M059J (cell line): ENCODE measurements at regions not wholly inside any gene's neighbourhood (a gene's known extent, or its start where the extent isn't known, plus 50 kb on each side); places are given as distances from the start of the nearest gene placed in this dataset.
A peak's percentile ranks its signal among the peaks of the same experiment; 100 is the strongest.

Source experiments
- DNase-seq: peaks from one replicate; pipeline ENCODE4 v3.0.0-alpha.2; 2012; ENCODE audit warnings: low read depth

DNA sequence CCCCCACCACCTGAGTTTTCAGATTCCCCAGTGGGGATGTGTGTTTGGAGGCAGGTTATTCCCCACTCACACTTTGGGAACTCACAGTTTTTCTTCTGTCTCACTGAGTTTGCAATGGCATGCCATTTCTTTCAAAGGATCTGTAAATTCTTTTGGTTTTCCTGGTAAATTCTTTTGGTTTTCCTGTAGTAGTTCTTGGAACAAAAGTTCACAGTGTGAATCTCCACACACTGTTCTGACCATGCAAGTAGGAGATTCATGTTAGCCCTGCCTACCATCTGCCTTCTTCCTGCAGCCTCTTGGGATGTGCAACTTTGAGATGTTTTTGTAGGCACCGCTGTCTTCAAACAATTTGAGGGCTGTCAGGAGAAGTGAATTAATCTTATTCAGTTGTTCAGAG is 165.6 kb upstream of the OGFRL1 start:
- DNase-seq, result peak; percentile 55

GRCh38 chr6:71124340-71124739 is 164.3 kb upstream of the OGFRL1 start:
- no peak for DNase-seq

DNA sequence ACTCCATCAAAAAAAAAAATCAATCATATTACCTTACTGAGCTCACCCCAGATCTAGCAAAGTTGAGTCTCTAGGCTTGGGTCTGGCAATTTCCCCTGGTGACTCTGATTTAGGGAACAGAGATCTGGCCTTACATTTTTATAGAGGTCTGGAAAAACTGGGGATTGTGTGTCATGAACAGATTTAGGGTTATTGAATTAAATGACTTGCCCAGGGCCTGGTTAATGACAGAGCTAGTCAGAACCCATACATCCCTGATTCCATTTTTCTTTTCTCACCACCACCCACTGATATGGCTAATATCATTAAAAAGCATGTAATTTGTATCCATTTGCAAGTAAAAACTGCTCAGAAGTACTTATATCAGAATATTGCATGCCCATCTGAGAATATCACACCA is 163.4 kb upstream of the OGFRL1 start:
- no peak for DNase-seq

DNA sequence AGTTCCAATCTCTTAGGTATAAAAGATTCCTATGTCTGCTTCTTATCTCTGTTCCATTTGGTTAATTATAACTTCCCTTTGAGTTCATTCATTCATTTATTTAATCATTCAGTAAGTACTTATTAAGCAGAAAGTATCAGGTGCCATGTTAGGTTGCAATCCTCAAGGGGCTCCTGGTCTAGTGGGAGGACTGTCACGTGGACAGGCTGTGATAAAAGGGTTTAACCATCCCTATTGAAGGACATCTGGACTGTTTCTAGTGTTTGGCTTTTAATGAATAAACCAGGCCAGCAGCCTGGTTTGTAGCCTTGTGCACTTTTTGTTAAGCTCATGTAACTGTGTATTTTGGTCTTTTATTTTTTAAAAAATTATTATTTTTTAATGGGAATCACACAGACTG is 162.1 kb upstream of the OGFRL1 start:
- DNase-seq, result no peak

- DNase-seq, result no peak
Observed at GRCh38 chr6:71127374-71127773, 161.2 kb upstream of the OGFRL1 start.

DNA sequence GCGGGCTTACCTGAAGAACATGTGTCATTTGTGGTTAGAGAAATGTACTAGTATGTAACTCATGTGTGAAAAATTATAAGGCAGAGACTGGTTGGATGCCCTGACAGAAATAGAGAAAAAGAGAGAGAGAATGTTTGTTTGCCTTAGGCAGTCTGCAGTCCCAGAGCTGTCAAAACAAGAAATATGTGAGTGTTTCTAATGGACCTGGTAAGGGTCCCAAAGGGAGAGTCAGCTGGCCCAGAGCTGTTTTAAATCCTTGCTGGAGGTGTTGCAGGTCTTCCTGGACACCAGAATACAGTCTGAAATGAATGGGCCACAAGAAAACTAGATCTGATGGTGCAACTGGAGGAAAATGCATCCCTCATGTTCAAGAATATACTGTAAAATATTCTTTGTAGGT is 158.3 kb upstream of the OGFRL1 start:
- DNase-seq, result no peak

DNA sequence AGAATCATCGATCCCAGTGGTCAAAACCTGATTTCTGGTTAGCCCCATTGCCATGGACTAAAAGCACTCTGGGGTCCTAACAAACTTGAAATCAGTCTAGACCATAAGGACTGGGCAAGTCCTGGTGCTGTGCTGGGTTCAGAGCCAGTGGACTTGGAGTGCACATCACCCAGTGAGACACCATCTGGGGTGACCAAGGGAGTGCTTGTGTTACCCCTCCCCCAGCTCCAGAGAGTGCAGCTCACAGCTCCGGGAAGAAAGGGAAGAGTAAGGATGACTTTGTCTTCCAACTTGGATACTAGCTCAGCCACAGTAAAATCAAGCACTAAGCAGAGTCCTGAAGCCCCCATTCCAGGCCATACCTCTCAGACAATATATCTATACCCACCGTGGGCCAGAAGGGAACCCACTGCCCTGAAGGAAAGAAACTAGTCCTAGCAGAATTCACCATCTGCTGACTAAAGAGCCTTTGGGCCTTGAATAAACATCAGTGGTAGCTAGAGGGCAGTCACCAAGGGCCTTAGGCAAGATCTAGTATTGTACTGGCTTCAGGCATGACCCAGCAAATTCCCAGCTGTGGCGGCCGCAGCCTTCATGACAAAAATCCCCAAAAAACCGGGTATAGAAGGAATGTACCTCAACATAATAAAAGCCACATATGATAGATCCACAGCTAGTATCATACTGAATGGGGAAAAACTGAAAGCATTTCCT is 153.5 kb upstream of the OGFRL1 start:
- peak; percentile 43 for DNase-seq

DNA sequence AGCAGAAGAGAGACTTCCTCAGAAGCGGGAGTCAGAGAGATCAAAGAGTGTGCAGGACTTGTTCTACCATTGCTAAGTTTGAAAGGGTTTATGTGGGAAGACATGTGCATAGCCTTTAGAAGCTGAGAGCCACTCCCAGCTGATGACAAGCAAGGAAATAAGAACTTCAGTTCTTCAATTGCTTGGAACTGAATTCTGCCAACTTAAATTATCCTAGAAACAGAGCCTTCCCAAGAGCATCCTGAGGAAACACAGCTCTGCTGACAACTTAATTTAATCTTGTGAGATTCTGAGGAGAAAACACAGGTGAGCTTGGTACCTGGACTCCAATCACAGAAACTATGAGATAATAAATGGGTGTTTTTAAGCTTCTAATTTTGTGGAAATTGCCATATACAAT is 150.6 kb upstream of the OGFRL1 start:
- no peak for DNase-seq

DNA sequence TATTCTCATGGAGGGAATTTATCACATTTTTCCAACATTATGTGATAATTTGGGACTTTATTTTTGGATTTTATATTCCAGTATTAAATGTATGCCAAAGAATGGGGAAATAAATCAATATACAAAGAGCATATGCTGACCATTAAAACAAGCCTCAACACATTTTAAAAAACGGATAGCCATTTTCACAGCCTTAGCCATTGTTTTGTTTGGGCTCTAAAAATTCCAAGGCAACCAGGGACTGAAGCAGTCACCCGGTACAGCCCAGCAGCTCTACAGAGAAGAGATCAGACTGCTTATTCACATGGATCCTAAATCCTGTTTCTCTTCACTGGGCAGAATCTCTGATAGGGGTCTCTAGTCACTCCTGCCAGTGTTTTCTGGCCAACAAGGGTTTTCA is 150.2 kb upstream of the OGFRL1 start:
- peak; percentile 75 for DNase-seq

DNA sequence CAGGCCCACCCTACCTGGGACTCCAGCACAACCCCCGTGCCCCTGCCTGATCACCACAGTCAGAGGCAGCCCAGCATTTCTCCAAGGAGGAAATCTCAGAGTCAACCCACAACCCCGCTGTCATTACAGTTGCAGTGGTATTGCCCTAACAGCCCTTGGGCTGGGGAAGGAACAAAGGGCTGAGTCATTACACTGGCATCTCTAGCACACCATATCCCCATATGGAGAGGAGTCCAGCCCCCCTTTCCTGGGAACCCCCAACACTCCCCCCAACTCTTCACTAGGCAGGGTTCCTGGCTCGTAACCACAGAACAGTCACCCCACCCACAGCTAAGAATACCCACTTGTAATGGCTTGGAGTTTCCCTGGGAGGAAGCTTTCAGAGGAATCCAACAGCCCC is 149.4 kb upstream of the OGFRL1 start:
- DNase-seq, result peak; percentile 95

GRCh38 chr6:71153755-71154325 is 134.8 kb upstream of the OGFRL1 start:
- DNase-seq, result no peak

DNA sequence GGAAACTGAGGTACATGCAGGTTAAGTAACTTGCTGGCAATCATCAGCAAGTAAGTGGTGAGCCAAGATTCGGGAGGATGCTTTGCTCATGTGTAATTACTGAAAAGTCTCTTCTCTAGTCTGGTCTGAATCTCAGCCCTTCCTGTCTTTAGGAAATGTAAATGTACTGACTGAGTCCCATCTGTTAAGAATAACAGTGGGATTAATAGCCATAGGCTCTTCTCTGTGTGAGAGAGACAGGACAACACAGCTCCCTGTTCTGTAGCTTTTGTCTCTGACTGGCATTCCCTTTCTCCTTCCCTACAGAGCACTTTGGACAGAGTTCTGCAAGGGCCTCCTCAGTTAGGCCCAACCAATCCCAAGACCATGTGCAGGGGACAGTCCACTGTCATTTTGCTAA is 131.3 kb upstream of the OGFRL1 start:
- DNase-seq, result no peak

DNA sequence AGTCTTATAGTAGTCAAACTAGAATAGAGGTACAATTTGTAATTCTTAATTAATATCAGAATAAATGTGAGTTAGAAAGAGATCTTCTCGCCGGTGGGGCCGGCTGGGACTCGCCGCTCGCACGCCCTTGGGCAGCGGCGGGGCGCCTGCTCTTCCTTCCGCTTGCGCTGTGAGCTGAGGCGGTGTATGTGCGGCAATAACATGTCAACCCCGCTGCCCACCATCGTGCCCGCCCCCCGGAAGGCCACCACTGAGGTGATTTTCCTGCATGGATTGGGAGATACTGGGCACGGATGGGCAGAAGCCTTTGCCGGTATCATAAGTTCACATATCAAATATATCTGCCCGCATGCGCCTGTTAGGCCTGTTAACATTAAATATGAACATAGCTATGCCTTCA is 123.7 kb upstream of the OGFRL1 start:
- no peak for DNase-seq

DNA sequence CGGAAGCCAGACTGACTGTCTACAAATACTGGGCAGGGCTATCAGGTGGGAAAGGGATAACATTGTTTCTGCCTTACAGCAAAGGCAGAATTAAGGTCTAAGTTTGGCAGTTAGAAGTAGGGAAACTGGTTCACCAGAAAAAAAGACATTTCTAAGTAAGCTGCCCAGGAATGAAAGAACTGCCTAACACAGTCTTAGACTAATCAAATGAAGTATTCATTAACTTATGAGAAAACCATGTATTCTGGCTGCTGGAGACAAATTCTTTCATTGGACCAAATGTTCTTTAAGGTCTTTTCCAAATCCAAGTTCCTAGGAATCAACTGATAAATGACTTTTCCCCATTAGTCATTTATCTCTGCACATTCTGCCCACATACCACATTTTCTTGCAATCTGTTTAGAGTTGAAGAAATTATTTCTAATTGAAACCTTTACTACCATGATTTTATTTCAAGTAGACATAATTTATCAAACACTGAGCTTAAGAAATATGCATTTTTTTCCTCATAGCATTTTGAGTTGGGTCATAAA is 120.3 kb upstream of the OGFRL1 start:
- no peak for DNase-seq

GRCh38 chr6:71171497-71172070 is 117.0 kb upstream of the OGFRL1 start:
- DNase-seq, result no peak

- no peak for DNase-seq
Observed at GRCh38 chr6:71179249-71179885, 109.2 kb upstream of the OGFRL1 start.

- DNase-seq, result peak; percentile 91
Observed at GRCh38 chr6:71181565-71181964, 107.0 kb upstream of the OGFRL1 start.

DNA sequence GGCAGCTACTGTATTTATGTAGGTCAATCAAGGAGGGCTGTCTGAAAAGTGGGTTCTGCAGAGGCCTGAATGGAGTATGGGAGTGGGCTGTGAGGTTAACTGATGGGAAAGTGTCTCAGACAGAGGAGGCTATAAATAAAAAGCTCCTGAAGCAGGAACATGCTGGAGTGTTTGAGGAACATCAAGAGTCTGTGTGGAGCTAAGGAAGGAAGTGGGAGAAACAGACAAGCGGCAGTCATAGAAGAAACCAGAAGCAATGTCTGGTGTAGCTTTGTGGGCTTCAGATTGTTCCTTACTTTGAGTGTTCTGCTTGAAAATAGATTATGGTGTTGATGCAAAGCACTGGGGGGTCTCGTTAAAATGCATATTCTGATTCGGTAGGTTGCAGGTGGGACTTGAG is 101.5 kb upstream of the OGFRL1 start:
- no peak for DNase-seq

- peak; percentile 59 for DNase-seq
Observed at GRCh38 chr6:71190809-71191208, 97.8 kb upstream of the OGFRL1 start.

- DNase-seq, result peak; percentile 86
Observed at GRCh38 chr6:71194724-71195123, 93.9 kb upstream of the OGFRL1 start.

GRCh38 chr6:71197267-71197666 is 91.3 kb upstream of the OGFRL1 start:
- peak; percentile 90 for DNase-seq

DNA sequence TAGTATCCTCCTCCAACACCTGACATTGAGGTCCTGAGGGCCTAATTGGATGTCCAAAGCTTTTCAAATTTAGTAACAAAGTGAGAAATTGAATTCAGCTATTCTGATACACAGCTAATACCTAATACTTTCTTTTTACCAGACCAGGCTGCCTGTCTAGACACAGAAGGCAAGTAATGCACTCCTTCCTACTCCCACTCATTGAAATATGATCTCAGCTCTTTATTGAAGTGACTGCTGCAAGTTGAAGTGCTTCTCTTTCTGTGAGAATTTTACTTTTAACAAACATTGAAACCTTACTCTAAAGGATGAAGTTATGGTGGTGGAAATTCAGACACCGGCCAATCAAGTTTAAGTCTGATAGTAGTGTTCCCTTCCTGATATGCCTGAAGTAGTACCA is 90.8 kb upstream of the OGFRL1 start:
- DNase-seq, result peak; percentile 77

DNA sequence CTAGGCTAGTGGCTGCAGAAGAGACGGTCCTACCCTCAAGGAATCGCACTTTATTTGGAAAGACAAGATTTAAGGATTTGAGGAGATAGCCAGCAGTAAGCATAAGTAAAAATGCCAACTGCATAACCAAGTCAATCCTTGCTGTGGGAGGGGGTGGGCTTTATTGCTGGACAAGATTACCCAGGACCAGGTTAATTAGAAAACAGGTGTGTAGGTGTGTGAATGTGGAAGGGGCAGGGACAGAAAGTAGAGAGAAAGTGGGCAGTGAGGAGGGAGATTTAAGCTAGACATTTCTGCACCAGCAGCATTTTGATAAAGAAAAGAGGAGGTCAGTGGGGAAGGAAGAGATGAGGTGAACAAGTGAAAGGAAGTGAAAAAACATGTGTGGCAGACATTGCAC is 89.7 kb upstream of the OGFRL1 start:
- DNase-seq, result no peak
